IMR-90 (cell line): ENCODE measurements at regions not wholly inside any gene's neighbourhood (a gene's known extent, or its start where the extent isn't known, plus 50 kb on each side); places are given as distances from the start of the nearest gene placed in this dataset.

Experiments used
- ATAC-seq: fragments of 200-7000 bp; cut with Tn5 transposase; 2 replicates; pipeline ENCODE4 v1.9.1; 2020; ENCODE audit warnings: low read depth, mild to moderate bottlenecking, moderate library complexity
- BruUV-seq: library from RNA; stranded (reverse); fragments of 400-500 nt; replicated peaks from 2 replicates; lab custom pipeline; 2021; lab: Mats Ljungman, UMichigan
- CTCF ChIA-PET: fragments of 300-600 bp; formaldehyde crosslinking; extraction: SDS; loops from one replicate; lab custom pipeline; 2021; ENCODE audit warnings: antibody characterized with exemption; lab: Yijun Ruan, JAX
- POLR2A ChIA-PET: fragments of 300-600 bp; sonication (Branson Sonifier 250); formaldehyde crosslinking; loops from one replicate; lab custom pipeline; 2022; ENCODE audit warnings: antibody characterized with exemption; ENCODE audit not compliant: unreplicated experiment; lab: Charles Lee
- DNase-seq: peaks from one replicate; pipeline ENCODE4 v3.0.0; 2013
- H2AFZ ChIP-seq: replicated peaks from 2 replicates; pipeline ENCODE3; 2013; ENCODE audit warnings: low read length, mild to moderate bottlenecking; ENCODE audit not compliant: poor library complexity
- H2AK5ac ChIP-seq: 2 replicates; pipeline ENCODE4 v1.6.1; 2013; ENCODE audit warnings: low read depth, low read length, inconsistent platforms
- H2AK9ac ChIP-seq: replicated peaks from 2 replicates; pipeline ENCODE3; 2013; ENCODE audit warnings: mild to moderate bottlenecking, low read depth, low read length, moderate library complexity; ENCODE audit not compliant: poor library complexity
- H2BK120ac ChIP-seq: 2 replicates; pipeline ENCODE4 v1.6.1; 2013; ENCODE audit warnings: low read depth, low read length, inconsistent platforms
- H2BK15ac ChIP-seq: 3 replicates; pipeline ENCODE4 v1.6.1; 2013; ENCODE audit warnings: low read depth, low read length, inconsistent platforms
- H2BK20ac ChIP-seq: 2 replicates; pipeline ENCODE4 v1.6.1; 2013; ENCODE audit warnings: low read depth, mild to moderate bottlenecking, inconsistent platforms, low read length, moderate library complexity
- H2BK5ac ChIP-seq: 2 replicates; pipeline ENCODE4 v1.6.1; 2013; ENCODE audit warnings: mild to moderate bottlenecking, low read depth, low read length, inconsistent platforms; ENCODE audit not compliant: poor library complexity, severe bottlenecking
- H3K14ac ChIP-seq: replicated peaks from 2 replicates; pipeline ENCODE4 v1.6.1; 2013; ENCODE audit warnings: low read depth, low read length, inconsistent platforms
- H3K18ac ChIP-seq: 2 replicates; pipeline ENCODE4 v1.6.1; 2013; ENCODE audit warnings: low read depth, low read length, control low read depth
- H3K23ac ChIP-seq: 2 replicates; pipeline ENCODE4 v1.6.1; 2013; ENCODE audit warnings: low read depth, low read length, inconsistent platforms
- H3K27ac ChIP-seq: 2 replicates; pipeline ENCODE4 v1.5.1; 2013; ENCODE audit warnings: mild to moderate bottlenecking, control low read depth, low read length; ENCODE audit not compliant: insufficient read depth
- H3K27me3 ChIP-seq: 2 replicates; pipeline ENCODE4 v1.6.1; 2013; ENCODE audit warnings: low read length; ENCODE audit not compliant: control insufficient read depth, insufficient read depth
- H3K36me3 ChIP-seq: 2 replicates; pipeline ENCODE4 v1.6.1; 2013; ENCODE audit warnings: low read length, mixed read lengths; ENCODE audit not compliant: control insufficient read depth, insufficient read depth
- H3K4ac ChIP-seq: 2 replicates; pipeline ENCODE4 v1.6.1; 2013; ENCODE audit warnings: low read depth, low read length, inconsistent platforms
- H3K4me1 ChIP-seq: 2 replicates; pipeline ENCODE4 v1.6.1; 2013; ENCODE audit warnings: low read length, mixed read lengths; ENCODE audit not compliant: control insufficient read depth, insufficient read depth
- H3K4me2 ChIP-seq: 2 replicates; pipeline ENCODE4 v1.6.1; 2013; ENCODE audit warnings: low read depth, mild to moderate bottlenecking, control low read depth, low read length, moderate library complexity
- H3K4me3 ChIP-seq: 2 replicates; pipeline ENCODE4 v1.5.1; 2013; ENCODE audit warnings: low read depth, mild to moderate bottlenecking, control low read depth, low read length, moderate library complexity; ENCODE audit not compliant: insufficient read depth
- H3K56ac ChIP-seq: 2 replicates; pipeline ENCODE4 v1.6.1; 2013; ENCODE audit warnings: low read length, inconsistent platforms; ENCODE audit not compliant: insufficient read depth; ENCODE audit errors: extremely low read depth
- H3K79me1 ChIP-seq, 2 experiments: 2 replicates each; pipeline ENCODE4 v1.6.1; 2013; ENCODE audit warnings: low read length in 2 of 2, inconsistent platforms in 1 of 2, low read depth in 1 of 2
- H3K9ac ChIP-seq: 2 replicates; pipeline ENCODE4 v1.6.1; 2013; ENCODE audit warnings: low read depth, low read length, control low read depth
- H3K9me1 ChIP-seq: 2 replicates; pipeline ENCODE4 v1.6.1; 2013; ENCODE audit warnings: low read length, inconsistent platforms; ENCODE audit not compliant: insufficient read depth
- H3K9me3 ChIP-seq: 2 replicates; pipeline ENCODE4 v1.6.1; 2013; ENCODE audit warnings: low read length; ENCODE audit not compliant: control insufficient read depth, insufficient read depth
- H4K20me1 ChIP-seq: 2 replicates; pipeline ENCODE4 v1.6.1; 2013; ENCODE audit warnings: low read length, inconsistent platforms; ENCODE audit not compliant: insufficient read depth
- H4K5ac ChIP-seq: 2 replicates; pipeline ENCODE4 v1.6.1; 2013; ENCODE audit warnings: mild to moderate bottlenecking, low read depth, low read length, control low read depth
- H4K8ac ChIP-seq, 2 experiments: 2 replicates each; pipeline ENCODE4 v1.6.1; 2013; ENCODE audit warnings: low read depth in 2 of 2, low read length in 2 of 2, control low read depth in 1 of 2, inconsistent platforms in 1 of 2
- H4K91ac ChIP-seq: 2 replicates; pipeline ENCODE4 v1.6.1; 2013; ENCODE audit warnings: low read depth, low read length, inconsistent platforms; ENCODE audit not compliant: insufficient read depth
- POLR2A ChIP-seq: IDR thresholded peaks from 2 replicates; pipeline ENCODE4 v1.6.1; 2012; ENCODE audit warnings: mild to moderate bottlenecking, low read depth, low read length
- RFX5 ChIP-seq: IDR thresholded peaks from 2 replicates; pipeline ENCODE4 v1.8.0; 2012; ENCODE audit warnings: low read depth, mild to moderate bottlenecking, low read length, moderate library complexity
- WGBS, 2 experiments: methylation state at CpG; one replicate each; pipeline versions ENCODE4 v1.1.5 to v1.1.7; 2013; ENCODE audit warnings: missing lambda C conversion rate in 2 of 2; ENCODE audit not compliant: insufficient read length in 1 of 2; ENCODE audit errors: extremely low coverage in 2 of 2; 5-methylcytosine and 5-hydroxymethylcytosine counted together
- dilution Hi-C: fragments of 300-500 bp; cut with HindIII; formaldehyde crosslinking; loops from one replicate; pipeline ENCODE4 v1.14.3; 2018; ENCODE audit warnings: low sequenced_read_pairs; ENCODE audit not compliant: unreplicated experiment
- in situ Hi-C: fragments of 300-500 bp; cut with MboI; formaldehyde crosslinking; loops from 3 replicates; pipeline ENCODE4 v1.14.3; 2019; ENCODE audit warnings: low sequenced_read_pairs, inconsistent platforms, mixed read lengths
- intact Hi-C: fragments of 100-400 bp; cut with micrococcal nuclease; formaldehyde crosslinking; loops from 2 replicates; pipeline ENCODE4 v1.10.0; 2022

GRCh38 chr5:169439362-169439761 is 138.4 kb upstream of the SLIT3 start:
- Histone ChIP-seq H3K4me1 (no peaks in the 10 kb centered on the region), H3K9ac (no peak overlapping the region), H4K91ac (no peak overlapping the region), H2BK120ac (no peak overlapping the region), H3K9me3 (no peaks in the 10 kb centered on the region), H4K8ac (no peak overlapping the region), H3K18ac (no peak overlapping the region), H2AFZ (no peak overlapping the region), H2AK5ac (no peak overlapping the region), H3K27ac (no peak overlapping the region), H2AK9ac (no peak overlapping the region), H3K36me3 (no peaks in the 10 kb centered on the region), H3K56ac (no peak overlapping the region), H2BK15ac (no peak overlapping the region), H2BK20ac (no peak overlapping the region), H3K14ac (no peak overlapping the region), H3K23ac (no peak overlapping the region), H3K4me3 (no peak overlapping the region), H2BK5ac (no peak overlapping the region), H3K4me2 (no peak overlapping the region), H4K20me1 (no peaks in the 10 kb centered on the region), H3K79me1 (no peaks in the 10 kb centered on the region), H4K5ac (no peak overlapping the region), H3K9me1 (no peaks in the 10 kb centered on the region), H3K27me3 (no peaks in the 10 kb centered on the region), H3K4ac (no peak overlapping the region)
- 62% methylated on average over 2 of the region's 4 CpGs; no CpG with 5 or more reads in 1 of the 2 experiments for WGBS, 2 experiments
- in situ Hi-C loops (no loop called here), dilution Hi-C loops (no loop called here), intact Hi-C loops (no loop called here)
- DNase-seq (no peak), ATAC-seq (no peak)
- no TSS peak for BruUV-seq
- ChIA-PET CTCF (no interaction called here), POLR2A (no interaction called here)
- TF ChIP-seq POLR2A = no peak
- no peak for TF ChIP-seq RFX5
